ENCODE measurements at regions not wholly inside any gene's neighbourhood (a gene's known extent, or its start where the extent isn't known, plus 50 kb on each side); places are given as distances from the start of the nearest gene placed in this dataset.

DNA sequence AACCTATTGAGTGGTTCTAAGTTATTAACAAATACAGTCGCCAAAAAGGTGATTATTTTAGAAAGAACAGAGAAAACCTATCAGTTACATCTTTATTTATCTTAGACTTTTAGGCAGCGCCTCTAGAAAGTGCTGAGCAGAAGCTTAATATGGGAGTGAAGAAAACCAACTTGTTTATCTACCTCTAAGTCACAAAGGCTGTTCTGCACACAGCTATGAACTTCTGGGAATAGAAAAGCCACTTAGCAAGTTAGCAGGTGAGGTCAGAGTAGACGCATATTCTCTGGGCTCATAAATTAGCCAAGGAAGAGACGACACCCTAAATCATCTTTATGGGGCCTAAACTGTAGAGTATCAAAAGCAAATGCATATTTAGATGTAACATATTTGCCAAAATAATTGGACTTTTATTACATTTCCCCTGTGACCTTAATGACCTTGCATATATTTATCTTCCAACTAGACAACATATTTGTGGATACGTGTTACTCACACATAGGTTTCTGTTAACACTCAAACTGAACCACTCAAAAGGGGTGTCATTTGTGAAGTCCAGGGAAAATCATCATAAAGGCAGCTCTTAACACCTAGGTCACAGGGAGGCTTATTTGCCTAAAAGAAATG is 267.1 kb downstream of the ADGB start:
- Mint-ChIP-seq H3K27me3 (peaks cover 30% of the 10 kb centered on the region), H3K4me1 (no peaks in the 10 kb centered on the region), H3K27ac (no peak overlapping the region), H3K4me3 (no peak overlapping the region), H3K36me3 (ENCODE audit: low read depth) (no peaks in the 10 kb centered on the region)
- ATAC-seq: no peak
- H3K9me3 ChIP-seq (ENCODE audit: control insufficient read depth, low read length, poor library complexity, severe bottlenecking): no peaks in the 10 kb centered on the region
- DNase-seq: no peak

DNA sequence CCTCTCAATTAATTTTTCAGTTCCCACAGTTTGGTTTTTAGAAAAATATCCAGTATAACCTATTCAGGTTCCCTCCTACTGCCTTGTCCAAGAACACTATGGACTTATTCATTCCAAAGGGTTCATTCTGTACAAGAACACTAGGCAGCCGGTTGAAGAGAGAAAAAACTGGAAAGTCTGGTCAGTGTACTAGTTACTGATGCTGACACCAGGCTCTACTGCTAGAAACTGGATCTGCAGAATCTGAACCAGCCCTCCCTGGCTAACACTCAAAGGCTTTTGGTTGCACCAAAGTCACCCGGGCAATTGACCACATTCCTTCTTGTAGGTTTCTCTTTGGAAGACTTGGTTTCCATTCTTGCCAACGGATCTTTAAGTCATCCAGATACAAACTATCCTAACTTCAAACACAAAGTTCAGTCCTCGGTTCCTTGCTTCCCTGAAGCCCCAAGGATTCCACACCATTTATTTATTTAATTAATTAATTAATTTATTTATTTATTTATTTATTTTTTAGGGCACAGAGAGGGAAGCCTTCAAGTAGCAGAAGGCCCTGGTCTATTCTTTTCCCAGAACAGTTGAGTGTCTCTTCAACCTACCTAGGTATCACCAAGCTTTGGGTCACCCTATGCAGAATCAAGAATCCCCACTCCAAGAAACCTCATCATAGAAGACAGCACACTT is 268.1 kb downstream of the ADGB start:
- Mint-ChIP-seq H3K4me3 (no peak overlapping the region), H3K4me1 (no peaks in the 10 kb centered on the region)

DNA sequence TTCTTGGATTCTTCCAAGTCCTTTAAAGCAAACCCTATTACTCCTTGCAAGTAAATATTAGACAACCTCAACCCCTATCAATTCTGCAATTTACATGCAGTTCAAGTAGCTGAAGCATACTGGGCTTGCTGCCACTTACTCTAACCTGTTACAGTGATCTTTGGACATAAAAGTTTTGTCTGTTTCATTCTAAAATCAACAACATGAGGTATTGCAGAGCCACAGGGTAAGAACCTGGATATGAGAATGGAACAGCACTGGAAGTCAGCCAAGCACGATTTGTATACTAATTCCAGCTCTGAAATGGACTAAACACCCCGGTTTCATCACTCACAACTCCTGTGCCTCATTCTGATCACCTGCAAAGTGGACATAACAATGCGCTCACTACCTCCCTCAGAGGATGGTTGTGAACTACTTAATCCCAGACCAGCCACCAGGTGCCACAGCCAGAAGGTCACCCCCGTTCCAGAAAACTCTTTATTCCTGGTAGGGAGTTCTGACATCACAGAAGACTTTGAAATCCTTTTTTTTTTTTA is 270.0 kb downstream of the ADGB start:
- Mint-ChIP-seq H3K36me3 (ENCODE audit: low read depth) (no peaks in the 10 kb centered on the region), H3K27me3 (peaks cover 39% of the 10 kb centered on the region), H3K4me1 (no peaks in the 10 kb centered on the region), H3K4me3 (no peak overlapping the region), H3K27ac (no peak overlapping the region)
- no peak for ATAC-seq
- DNase-seq: no peak
- no peaks in the 10 kb centered on the region for H3K9me3 ChIP-seq (ENCODE audit: control insufficient read depth, low read length, poor library complexity, severe bottlenecking)

More for the DNA sequence above, 268.1 kb downstream of the ADGB start:
- ATAC-seq (no peak), DNase-seq (no peak)
- Mint-ChIP-seq H3K27me3 (peaks cover 34% of the 10 kb centered on the region), H3K27ac (no peak overlapping the region), H3K36me3 (ENCODE audit: low read depth) (no peaks in the 10 kb centered on the region)
- H3K9me3 ChIP-seq (ENCODE audit: control insufficient read depth, low read length, poor library complexity, severe bottlenecking): no peaks in the 10 kb centered on the region

DNA sequence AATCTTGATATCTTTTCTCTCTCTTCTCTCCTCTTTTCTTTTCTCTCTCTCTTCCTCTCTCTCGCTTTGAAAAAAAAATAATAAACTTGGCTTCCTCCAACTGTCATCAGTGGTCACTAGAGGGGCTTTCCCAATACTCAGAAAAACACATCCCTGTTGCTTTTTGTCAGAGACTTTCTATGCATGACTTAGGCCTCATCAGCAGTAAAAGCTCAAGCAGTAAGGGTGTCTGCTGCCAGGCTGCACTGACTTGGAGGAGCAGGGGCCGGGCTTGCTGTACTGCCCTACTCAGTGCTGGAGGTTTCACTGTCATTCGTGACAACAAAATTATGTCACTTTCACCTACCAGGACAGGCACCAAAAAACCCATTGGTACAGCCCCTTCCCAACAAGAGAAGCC is 272.0 kb downstream of the ADGB start:
- Mint-ChIP-seq H3K36me3 (ENCODE audit: low read depth) (peaks cover 2% of the 10 kb centered on the region), H3K4me1 (no peaks in the 10 kb centered on the region)

DNA sequence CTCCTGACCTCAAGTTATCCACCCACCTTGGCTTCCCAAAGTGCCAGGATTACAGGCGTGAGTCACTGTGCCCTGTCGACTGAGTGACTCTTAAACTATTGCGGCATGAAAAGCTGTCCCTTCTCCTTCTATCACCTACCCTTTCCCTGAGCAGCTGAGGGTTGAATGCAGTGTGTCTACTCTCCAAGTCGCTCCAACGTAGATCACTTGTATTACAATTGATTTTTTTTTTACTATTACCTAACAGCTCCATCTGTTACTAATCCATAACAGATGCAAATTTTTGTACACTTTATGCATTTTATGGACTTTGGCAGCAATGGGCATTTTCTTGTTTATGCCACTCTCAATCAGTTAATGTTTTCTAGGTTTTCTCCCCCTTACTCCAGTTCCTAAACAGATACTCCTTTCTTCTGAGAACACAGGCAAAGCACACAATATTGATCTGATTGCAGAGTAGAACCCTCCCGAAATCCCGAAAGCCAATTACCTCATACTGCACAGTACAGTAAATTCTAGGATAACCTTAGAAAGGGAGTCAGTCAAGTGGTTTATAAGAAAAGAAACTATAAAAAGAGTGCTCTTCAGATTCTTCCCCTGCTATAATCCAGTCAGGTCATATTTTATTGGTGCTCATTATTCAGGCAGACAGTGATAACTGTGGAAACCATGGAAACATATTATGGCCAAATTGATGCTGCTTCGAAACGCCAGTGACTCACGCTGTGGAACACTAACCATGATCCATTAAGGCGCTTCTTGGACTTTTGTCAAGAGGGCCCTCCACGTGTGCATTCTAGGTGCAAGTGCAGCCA is 273.0 kb downstream of the ADGB start:
- H3K36me3 Mint-ChIP-seq (ENCODE audit: low read depth): peaks cover 2% of the 10 kb centered on the region
- no peak overlapping the region for H3K27ac Mint-ChIP-seq
- H3K9me3 ChIP-seq (ENCODE audit: control insufficient read depth, low read length, poor library complexity, severe bottlenecking): no peaks in the 10 kb centered on the region
- no peak overlapping the region for H3K4me3 Mint-ChIP-seq
- ATAC-seq (no peak), DNase-seq (no peak)
- H3K27me3 Mint-ChIP-seq: peaks cover 38% of the 10 kb centered on the region
- H3K4me1 Mint-ChIP-seq: peaks cover 3% of the 10 kb centered on the region

More for the DNA sequence above, 272.0 kb downstream of the ADGB start:
- H3K9me3 ChIP-seq (ENCODE audit: control insufficient read depth, low read length, poor library complexity, severe bottlenecking): no peaks in the 10 kb centered on the region
- DNase-seq (no peak), ATAC-seq (no peak)
- Mint-ChIP-seq H3K4me3 (no peak overlapping the region), H3K27ac (no peak overlapping the region), H3K27me3 (peaks cover 29% of the 10 kb centered on the region)

DNA sequence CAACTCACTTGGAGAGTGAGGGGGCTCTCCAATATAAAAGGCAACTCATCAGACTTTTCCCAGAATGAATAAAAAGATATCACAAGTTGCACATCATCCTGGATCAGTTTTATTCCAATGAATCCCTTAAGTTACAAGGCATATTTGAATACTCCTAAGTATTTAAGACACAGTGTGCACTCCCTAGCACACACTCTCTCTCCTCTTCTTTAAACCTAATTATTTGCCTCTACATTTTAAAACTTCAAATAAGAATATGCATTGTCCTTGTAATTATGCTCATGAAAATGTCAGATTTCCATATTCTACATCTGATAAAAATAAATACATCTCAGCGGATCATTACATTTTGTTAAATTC is 273.6 kb downstream of the ADGB start:
- H3K27ac Mint-ChIP-seq: no peak overlapping the region
- ATAC-seq (no peak), DNase-seq (no peak)
- H3K27me3 Mint-ChIP-seq: peaks cover 39% of the 10 kb centered on the region
- H3K36me3 Mint-ChIP-seq (ENCODE audit: low read depth): peaks cover 2% of the 10 kb centered on the region
- H3K4me1 Mint-ChIP-seq: peaks cover 3% of the 10 kb centered on the region
- no peaks in the 10 kb centered on the region for H3K9me3 ChIP-seq (ENCODE audit: control insufficient read depth, low read length, poor library complexity, severe bottlenecking)
- H3K4me3 Mint-ChIP-seq: no peak overlapping the region

DNA sequence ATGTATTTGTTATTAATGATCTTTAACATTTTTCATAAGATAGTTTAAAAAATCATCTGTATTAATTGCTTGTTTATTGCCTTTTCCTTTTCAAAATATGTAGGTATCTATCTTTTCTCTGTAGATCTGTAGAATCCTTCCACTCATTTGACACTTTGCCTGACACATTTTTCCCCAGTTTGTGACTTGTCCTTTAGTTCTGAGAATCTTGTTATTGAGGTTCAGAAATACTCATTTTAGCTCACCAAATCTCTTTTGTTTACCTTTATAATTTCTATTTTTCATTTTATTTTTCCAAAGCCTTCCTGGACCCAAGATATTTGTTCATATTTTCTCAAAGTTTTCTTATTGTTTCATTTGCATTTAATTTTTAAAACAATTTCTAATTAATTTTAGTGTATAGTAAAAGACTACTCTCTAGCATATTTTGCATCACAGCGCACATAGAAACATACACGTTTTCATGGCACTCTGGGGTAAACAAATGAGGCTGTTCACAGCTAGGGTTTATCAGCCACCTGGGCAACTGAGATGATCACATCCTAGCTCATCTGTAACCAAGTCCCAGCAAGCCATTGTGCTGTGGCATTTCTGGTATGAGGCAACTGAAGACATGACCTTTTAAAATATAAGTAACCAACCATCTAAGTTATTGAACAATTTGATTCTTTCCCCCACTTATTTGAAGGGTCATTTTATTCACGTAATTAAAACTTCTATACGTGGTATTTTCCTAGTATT is 275.7 kb downstream of the ADGB start:
- H3K9me3 ChIP-seq (ENCODE audit: control insufficient read depth, low read length, poor library complexity, severe bottlenecking): no peaks in the 10 kb centered on the region
- DNase-seq (no peak), ATAC-seq (no peak)
- H3K36me3 Mint-ChIP-seq (ENCODE audit: low read depth): peaks cover 2% of the 10 kb centered on the region
- peaks cover 3% of the 10 kb centered on the region for H3K4me1 Mint-ChIP-seq
- H3K27me3 Mint-ChIP-seq: peaks cover 33% of the 10 kb centered on the region
- no peak overlapping the region for H3K4me3 Mint-ChIP-seq
- no peak overlapping the region for H3K27ac Mint-ChIP-seq

DNA sequence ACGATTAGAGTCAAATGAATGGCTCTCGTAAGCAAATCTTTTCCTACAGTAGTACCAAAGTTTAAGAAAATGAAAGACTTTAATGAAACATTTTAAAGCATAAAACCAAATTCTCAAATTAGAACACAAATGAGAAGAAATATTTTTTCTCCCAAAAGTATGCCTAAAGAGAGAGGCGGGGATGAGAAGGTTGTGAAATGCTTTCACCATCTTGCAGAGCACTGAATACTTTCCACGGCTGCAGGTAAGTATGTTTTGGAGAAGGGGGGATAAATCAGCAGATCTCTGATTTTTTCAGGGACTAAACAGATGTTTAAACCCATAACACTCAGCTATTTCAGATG is 277.1 kb downstream of the ADGB start:
- peaks cover 25% of the 10 kb centered on the region for H3K27me3 Mint-ChIP-seq

GRCh38 chr6:146876271-146877151 is 277.7 kb downstream of the ADGB start:
- H3K27me3 Mint-ChIP-seq: peaks cover 28% of the 10 kb centered on the region
- H3K9me3 ChIP-seq (ENCODE audit: control insufficient read depth, low read length, poor library complexity, severe bottlenecking): no peaks in the 10 kb centered on the region
- DNase-seq (no peak), ATAC-seq (no peak)
- peaks cover 3% of the 10 kb centered on the region for H3K4me1 Mint-ChIP-seq
- no peak overlapping the region for H3K4me3 Mint-ChIP-seq
- H3K27ac Mint-ChIP-seq: no peak overlapping the region
- peaks cover 2% of the 10 kb centered on the region for H3K36me3 Mint-ChIP-seq (ENCODE audit: low read depth)

More for the DNA sequence above, 277.1 kb downstream of the ADGB start:
- Mint-ChIP-seq H3K36me3 (ENCODE audit: low read depth) (peaks cover 2% of the 10 kb centered on the region), H3K4me3 (no peak overlapping the region), H3K4me1 (peaks cover 3% of the 10 kb centered on the region), H3K27ac (no peak overlapping the region)
- ATAC-seq (no peak), DNase-seq (no peak)
- no peaks in the 10 kb centered on the region for H3K9me3 ChIP-seq (ENCODE audit: control insufficient read depth, low read length, poor library complexity, severe bottlenecking)

DNA sequence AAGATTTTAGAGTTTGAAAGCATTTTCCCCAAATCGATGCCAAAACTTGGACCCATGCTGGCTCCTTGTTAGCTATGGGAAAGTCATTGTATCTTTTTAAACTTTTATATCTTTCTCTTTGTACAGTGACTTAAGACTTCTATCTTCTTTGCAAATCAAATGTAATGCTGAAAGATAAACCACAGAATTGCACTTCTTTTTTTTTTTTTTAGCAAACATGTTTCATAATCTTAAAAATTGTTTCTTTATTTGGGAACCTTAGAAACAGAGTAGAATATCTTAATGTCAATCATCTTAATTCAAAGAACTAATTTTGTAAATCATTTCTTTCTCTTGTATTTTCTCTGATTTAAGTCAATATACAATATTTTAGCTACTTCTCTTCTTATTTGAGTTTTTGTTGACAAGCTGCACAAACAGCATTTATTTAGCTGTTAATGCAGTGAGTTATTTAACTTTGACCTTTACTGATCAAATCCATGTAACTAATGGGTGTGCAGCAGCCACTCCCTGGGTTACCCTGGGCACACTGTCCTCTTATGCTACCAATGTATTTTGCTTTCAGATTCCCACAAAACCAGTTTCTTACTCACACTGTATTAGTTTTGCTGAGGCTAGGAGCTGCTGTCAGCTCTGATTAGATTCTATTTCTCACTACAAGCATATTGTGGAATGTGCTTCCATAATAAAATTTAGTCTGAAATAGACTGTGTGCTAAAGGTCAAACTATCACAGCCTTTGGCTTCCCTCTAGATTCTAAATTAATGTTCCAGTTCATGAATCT is 279.6 kb downstream of the ADGB start:
- Mint-ChIP-seq H3K27ac (no peak overlapping the region), H3K36me3 (ENCODE audit: low read depth) (peaks cover 2% of the 10 kb centered on the region), H3K27me3 (peaks cover 29% of the 10 kb centered on the region), H3K4me1 (peaks cover 3% of the 10 kb centered on the region), H3K4me3 (no peak overlapping the region)
- no peaks in the 10 kb centered on the region for H3K9me3 ChIP-seq (ENCODE audit: control insufficient read depth, low read length, poor library complexity, severe bottlenecking)
- ATAC-seq (no peak), DNase-seq (no peak)

GRCh38 chr6:146878952-146879340 is 280.2 kb downstream of the ADGB start:
- peaks cover 29% of the 10 kb centered on the region for H3K27me3 Mint-ChIP-seq
- H3K4me1 Mint-ChIP-seq: peaks cover 3% of the 10 kb centered on the region
- DNase-seq: no peak
- no peak overlapping the region for H3K4me3 Mint-ChIP-seq
- no peaks in the 10 kb centered on the region for H3K9me3 ChIP-seq (ENCODE audit: control insufficient read depth, low read length, poor library complexity, severe bottlenecking)
- no peak overlapping the region for H3K27ac Mint-ChIP-seq
- peaks cover 2% of the 10 kb centered on the region for H3K36me3 Mint-ChIP-seq (ENCODE audit: low read depth)
- ATAC-seq: no peak

Data from T-helper 17 cell (primary cell).